K562 (cell line): ENCODE measurements at regions not wholly inside any gene's neighbourhood (a gene's known extent, or its start where the extent isn't known, plus 50 kb on each side); places are given as distances from the start of the nearest gene placed in this dataset.

ENCODE experiments used
- EGR1 ChIP-seq: fragments of 450-650 bp; conservative IDR thresholded peaks from 2 replicates; pipeline ENCODE4 v1.6.1; 2017; ENCODE audit warnings: mild to moderate bottlenecking
- FOSL1 ChIP-seq: fragments of 200-800 bp; sonication (Bioruptor generic); conservative IDR thresholded peaks from 2 replicates; pipeline ENCODE4 v1.6.1; 2016; ENCODE audit warnings: missing genetic modification characterization, missing compliant biosample characterization
- HIVEP1 ChIP-seq: fragments of 250-450 bp; sonication (Bioruptor Pico); IDR thresholded peaks from 2 replicates; pipeline ENCODE4 v1.4.0; 2020; ENCODE audit warnings: mild to moderate bottlenecking
- MAZ ChIP-seq, 2 experiments: fragments of 450-650 bp in 1 of 2; sonication (generic) in 1 of 2; formaldehyde crosslinking; IDR thresholded peaks in 1 of 2; conservative IDR thresholded peaks in 1 of 2; 2 replicates each; pipeline versions ENCODE4 v1.4.0 to v1.5.0; 2020; ENCODE audit warnings: mild to moderate bottlenecking in 1 of 2, missing genetic modification reagents in 1 of 2
- PTTG1 ChIP-seq: fragments of 450-650 bp; IDR thresholded peaks from 2 replicates; pipeline ENCODE4 v1.6.1; 2016; ENCODE audit warnings: low read depth, mild to moderate bottlenecking, missing genetic modification characterization, missing compliant biosample characterization
- RAD21 ChIP-seq, 2 experiments: fragments of 250-450 bp in 1 of 2; fragments of 450-650 bp in 1 of 2; sonication (Bioruptor Pico) in 1 of 2; formaldehyde crosslinking in 1 of 2; IDR thresholded peaks in 1 of 2; conservative IDR thresholded peaks in 1 of 2; 2 replicates each; pipeline versions ENCODE4 v1.4.0 to v1.8.0; 2020 to 2022; ENCODE audit warnings: mild to moderate bottlenecking in 2 of 2, moderate library complexity in 1 of 2
- SMARCA4 ChIP-seq: fragments of 450-650 bp; IDR thresholded peaks from 2 replicates; pipeline ENCODE4 v1.6.1; 2016
- SP1 ChIP-seq: sonication (generic); formaldehyde crosslinking; IDR thresholded peaks from 2 replicates; pipeline ENCODE4 v1.8.1; 2022; ENCODE audit warnings: mild to moderate bottlenecking, missing genetic modification reagents
- ZNF668 ChIP-seq: fragments of 250-450 bp; sonication (Bioruptor Pico); IDR thresholded peaks from 2 replicates; pipeline ENCODE4 v1.8.0; 2022; ENCODE audit warnings: mild to moderate bottlenecking, inconsistent platforms
- TF ChIP-seq, protein P1 (sequence below): fragments of 200-800 bp; sonication (Bioruptor generic); IDR thresholded peaks from 2 replicates; pipeline ENCODE4 v1.6.1; 2017; ENCODE audit warnings: missing genetic modification characterization, missing compliant biosample characterization

DNA sequence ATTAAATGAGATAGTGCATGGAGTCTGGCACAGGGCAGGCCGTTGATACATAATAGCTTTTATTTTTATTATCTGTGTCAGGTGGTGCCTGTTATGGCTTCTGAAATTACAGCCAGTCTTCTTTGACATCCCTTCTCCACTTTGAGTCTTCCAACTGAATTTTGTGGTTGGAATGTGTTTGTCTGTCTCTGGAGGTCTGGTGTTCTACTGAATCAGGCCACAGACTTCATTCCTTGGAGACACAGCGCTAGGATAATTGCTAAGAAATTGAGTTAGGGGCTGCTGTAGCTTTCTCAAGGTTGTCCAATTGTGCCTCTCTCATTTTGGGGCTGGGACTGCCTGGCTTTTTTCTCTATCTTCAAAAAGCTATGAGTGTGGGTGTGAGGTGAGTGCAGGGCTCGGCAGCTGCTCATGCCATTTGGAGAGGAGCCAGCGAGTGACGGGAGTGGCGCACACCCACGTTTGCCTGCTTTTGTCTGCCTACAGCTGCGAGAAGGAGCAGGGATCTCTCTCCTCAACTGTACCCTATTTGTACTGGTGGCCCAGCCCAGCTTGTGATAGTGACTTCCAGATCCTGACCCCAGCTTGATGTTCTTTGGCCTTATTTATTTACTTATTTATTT, 49.8 kb upstream of the SYN2 start:
- TF ChIP-seq FOSL1 (tag) (no peak), EGR1 (peak; percentile 89), SP1 (CRISPR knock-in tag) (no peak), SMARCA4 (no peak), PTTG1 (tag) (no peak), MAZ (CRISPR knock-in tag; conservative IDR thresholded peaks at IDR 0.05 in 1 of 2, IDR thresholded peaks at IDR 0.05 in 1 of 2) (no peak), RAD21 (CRISPR knock-in tag; conservative IDR thresholded peaks at IDR 0.05 in 1 of 2, IDR thresholded peaks at IDR 0.05 in 1 of 2) (no peak), HIVEP1 (CRISPR knock-in tag) (no peak), ZNF668 (CRISPR knock-in tag) (no peak)
- TF ChIP-seq, protein P1, sequence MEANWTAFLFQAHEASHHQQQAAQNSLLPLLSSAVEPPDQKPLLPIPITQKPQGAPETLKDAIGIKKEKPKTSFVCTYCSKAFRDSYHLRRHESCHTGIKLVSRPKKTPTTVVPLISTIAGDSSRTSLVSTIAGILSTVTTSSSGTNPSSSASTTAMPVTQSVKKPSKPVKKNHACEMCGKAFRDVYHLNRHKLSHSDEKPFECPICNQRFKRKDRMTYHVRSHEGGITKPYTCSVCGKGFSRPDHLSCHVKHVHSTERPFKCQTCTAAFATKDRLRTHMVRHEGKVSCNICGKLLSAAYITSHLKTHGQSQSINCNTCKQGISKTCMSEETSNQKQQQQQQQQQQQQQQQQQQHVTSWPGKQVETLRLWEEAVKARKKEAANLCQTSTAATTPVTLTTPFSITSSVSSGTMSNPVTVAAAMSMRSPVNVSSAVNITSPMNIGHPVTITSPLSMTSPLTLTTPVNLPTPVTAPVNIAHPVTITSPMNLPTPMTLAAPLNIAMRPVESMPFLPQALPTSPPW, result no peak
